ENCODE measurements at regions not wholly inside any gene's neighbourhood (a gene's known extent, or its start where the extent isn't known, plus 50 kb on each side); places are given as distances from the start of the nearest gene placed in this dataset.

GRCh38 chr2:220482716-220483115 lies 855.3 kb downstream of the SLC4A3 start:
- H3K4me1 ChIP-seq: no peaks in the 10 kb centered on the region
- no peaks in the 10 kb centered on the region for H3K27me3 ChIP-seq
- WGBS, 2 donors (ENCODE audit: low coverage in 1 of 2): 83 to 84% methylated on average over 3 of the region's 3 CpGs
- in situ Hi-C loops (cut with MboI; ENCODE audit: low pct_ligation_motif_present in 1 of 4, low pct_unique_long_range_greater_than_20kb in 1 of 4, low sequenced_read_pairs in 3 of 4) (no loop called here), intact Hi-C loops (cut with DNase I; ENCODE audit: low total_unique reads) (no loop called here)
- no peak overlapping the region for H3K4me3 ChIP-seq
- no peak for DNase-seq
- H3K36me3 ChIP-seq: no peaks in the 10 kb centered on the region
- no peak for TF ChIP-seq CTCF (IDR thresholded peaks at IDR 0.05)
- no peak for TF ChIP-seq POLR2A (IDR thresholded peaks at IDR 0.05)
- TF ChIP-seq EP300 (IDR thresholded peaks at IDR 0.05; ENCODE audit: low read depth): no peak
- TF ChIP-seq POLR2AphosphoS5 (IDR thresholded peaks at IDR 0.05): no peak
- H3K27ac ChIP-seq: no peak overlapping the region
- H3K9me3 ChIP-seq: no peaks in the 10 kb centered on the region

GRCh38 chr2:220489121-220489520 lies 861.7 kb downstream of the SLC4A3 start:
- H3K36me3 ChIP-seq: no peaks in the 10 kb centered on the region
- no peaks in the 10 kb centered on the region for H3K27me3 ChIP-seq
- DNase-seq: no peak
- no peaks in the 10 kb centered on the region for H3K9me3 ChIP-seq
- in situ Hi-C loops (cut with MboI; ENCODE audit: low pct_ligation_motif_present in 1 of 4, low pct_unique_long_range_greater_than_20kb in 1 of 4, low sequenced_read_pairs in 3 of 4) (no loop called here), intact Hi-C loops (cut with DNase I; ENCODE audit: low total_unique reads) (no loop called here)
- no peak overlapping the region for H3K4me3 ChIP-seq
- no peaks in the 10 kb centered on the region for H3K4me1 ChIP-seq
- H3K27ac ChIP-seq: no peak overlapping the region
- TF ChIP-seq EP300 (IDR thresholded peaks at IDR 0.05; ENCODE audit: low read depth) (no peak), POLR2AphosphoS5 (IDR thresholded peaks at IDR 0.05) (no peak), CTCF (IDR thresholded peaks at IDR 0.05) (no peak), POLR2A (IDR thresholded peaks at IDR 0.05) (no peak)

GRCh38 chr2:220491670-220492069 lies 864.2 kb downstream of the SLC4A3 start:
- TF ChIP-seq POLR2A (IDR thresholded peaks at IDR 0.05): no peak
- no peaks in the 10 kb centered on the region for H3K9me3 ChIP-seq
- no peak overlapping the region for H3K27ac ChIP-seq
- intact Hi-C loops (cut with DNase I; ENCODE audit: low total_unique reads) (no loop called here), in situ Hi-C loops (cut with MboI; ENCODE audit: low pct_ligation_motif_present in 1 of 4, low pct_unique_long_range_greater_than_20kb in 1 of 4, low sequenced_read_pairs in 3 of 4) (no loop called here)
- DNase-seq: no peak
- H3K27me3 ChIP-seq: no peaks in the 10 kb centered on the region
- H3K4me3 ChIP-seq: no peak overlapping the region
- 76 to 84% methylated on average over 3 to 4 of the region's 4 CpGs for WGBS, 2 donors (ENCODE audit: low coverage in 1 of 2)
- H3K4me1 ChIP-seq: no peaks in the 10 kb centered on the region
- no peaks in the 10 kb centered on the region for H3K36me3 ChIP-seq

- Histone ChIP-seq H3K4me1 (no peaks in the 10 kb centered on the region), H3K27me3 (no peaks in the 10 kb centered on the region), H3K4me3 (no peak overlapping the region), H3K36me3 (no peaks in the 10 kb centered on the region), H3K27ac (no peak overlapping the region), H3K9me3 (no peaks in the 10 kb centered on the region)
- in situ Hi-C loops (cut with MboI; ENCODE audit: low pct_ligation_motif_present in 1 of 4, low pct_unique_long_range_greater_than_20kb in 1 of 4, low sequenced_read_pairs in 3 of 4) (no loop called here), intact Hi-C loops (cut with DNase I; ENCODE audit: low total_unique reads) (no loop called here)
- DNase-seq: no peak
- WGBS, 2 donors (ENCODE audit: low coverage in 1 of 2): 88 to 92% methylated on average over 9 of the region's 9 CpGs
- TF ChIP-seq EP300 (IDR thresholded peaks at IDR 0.05; ENCODE audit: low read depth) (no peak), POLR2A (IDR thresholded peaks at IDR 0.05) (no peak), CTCF (IDR thresholded peaks at IDR 0.05) (no peak), POLR2AphosphoS5 (IDR thresholded peaks at IDR 0.05) (no peak)
These were observed 866.6 kb downstream of the SLC4A3 start for GRCh38 chr2:220493871-220494525.

GRCh38 chr2:220496513-220496912 lies 869.1 kb downstream of the SLC4A3 start:
- no peak for TF ChIP-seq POLR2A (IDR thresholded peaks at IDR 0.05)
- no peak for TF ChIP-seq EP300 (IDR thresholded peaks at IDR 0.05; ENCODE audit: low read depth)
- no peak for TF ChIP-seq CTCF (IDR thresholded peaks at IDR 0.05)
- TF ChIP-seq POLR2AphosphoS5 (IDR thresholded peaks at IDR 0.05): no peak
- 70 to 71% methylated on average over 3 of the region's 3 CpGs for WGBS, 2 donors (ENCODE audit: low coverage in 1 of 2)

More at GRCh38 chr2:220496513-220496912, 869.1 kb downstream of the SLC4A3 start:
- Histone ChIP-seq H3K27me3 (no peaks in the 10 kb centered on the region), H3K27ac (no peak overlapping the region), H3K4me3 (no peak overlapping the region), H3K4me1 (no peaks in the 10 kb centered on the region), H3K9me3 (no peaks in the 10 kb centered on the region), H3K36me3 (no peaks in the 10 kb centered on the region)
- no peak for DNase-seq
- intact Hi-C loops (cut with DNase I; ENCODE audit: low total_unique reads) (no loop called here), in situ Hi-C loops (cut with MboI; ENCODE audit: low pct_ligation_motif_present in 1 of 4, low pct_unique_long_range_greater_than_20kb in 1 of 4, low sequenced_read_pairs in 3 of 4) (no loop called here)

Measured in transverse colon (tissue), 4 donors.